AG10803 (cell line): ENCODE measurements at regions not wholly inside any gene's neighbourhood (a gene's known extent, or its start where the extent isn't known, plus 50 kb on each side); places are given as distances from the start of the nearest gene placed in this dataset.

Experiments
- DNase-seq: peaks from one replicate; pipeline ENCODE4 v3.0.0; 2010; ENCODE audit warnings: low read depth
- H3K4me3 ChIP-seq: 2 replicates; pipeline ENCODE4 v1.5.1; 2011; ENCODE audit warnings: mild to moderate bottlenecking, low read length, control low read depth
- TF ChIP-seq, protein P1 (sequence below): conservative IDR thresholded peaks from 2 replicates; pipeline ENCODE4 v1.5.1; 2011; ENCODE audit warnings: mild to moderate bottlenecking, low read length, control low read depth, inconsistent platforms

DNA sequence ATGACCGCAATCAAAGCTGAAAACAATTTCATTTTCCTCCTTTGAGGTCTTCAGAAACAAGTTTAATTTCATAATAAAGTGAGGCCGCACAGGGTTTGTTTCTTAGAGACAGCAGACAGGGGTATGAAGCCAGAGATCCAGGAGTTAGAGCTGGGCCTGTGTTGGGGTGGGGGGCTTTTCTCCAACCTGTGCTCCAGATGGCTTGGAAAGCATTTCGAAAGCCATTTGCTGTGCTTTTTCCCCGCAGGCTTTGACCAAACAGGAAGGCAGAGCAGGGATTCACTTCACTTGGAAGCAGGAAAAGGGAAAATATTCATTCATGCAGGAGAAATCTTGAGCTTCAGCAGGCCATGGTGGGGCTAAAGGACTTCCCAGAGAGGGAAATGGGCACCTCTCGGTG, 617.4 kb downstream of the SOX6 start:
- H3K4me3 ChIP-seq = no peak overlapping the region
- TF ChIP-seq, protein P1, sequence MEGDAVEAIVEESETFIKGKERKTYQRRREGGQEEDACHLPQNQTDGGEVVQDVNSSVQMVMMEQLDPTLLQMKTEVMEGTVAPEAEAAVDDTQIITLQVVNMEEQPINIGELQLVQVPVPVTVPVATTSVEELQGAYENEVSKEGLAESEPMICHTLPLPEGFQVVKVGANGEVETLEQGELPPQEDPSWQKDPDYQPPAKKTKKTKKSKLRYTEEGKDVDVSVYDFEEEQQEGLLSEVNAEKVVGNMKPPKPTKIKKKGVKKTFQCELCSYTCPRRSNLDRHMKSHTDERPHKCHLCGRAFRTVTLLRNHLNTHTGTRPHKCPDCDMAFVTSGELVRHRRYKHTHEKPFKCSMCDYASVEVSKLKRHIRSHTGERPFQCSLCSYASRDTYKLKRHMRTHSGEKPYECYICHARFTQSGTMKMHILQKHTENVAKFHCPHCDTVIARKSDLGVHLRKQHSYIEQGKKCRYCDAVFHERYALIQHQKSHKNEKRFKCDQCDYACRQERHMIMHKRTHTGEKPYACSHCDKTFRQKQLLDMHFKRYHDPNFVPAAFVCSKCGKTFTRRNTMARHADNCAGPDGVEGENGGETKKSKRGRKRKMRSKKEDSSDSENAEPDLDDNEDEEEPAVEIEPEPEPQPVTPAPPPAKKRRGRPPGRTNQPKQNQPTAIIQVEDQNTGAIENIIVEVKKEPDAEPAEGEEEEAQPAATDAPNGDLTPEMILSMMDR = no peak
- no peak for DNase-seq

DNA sequence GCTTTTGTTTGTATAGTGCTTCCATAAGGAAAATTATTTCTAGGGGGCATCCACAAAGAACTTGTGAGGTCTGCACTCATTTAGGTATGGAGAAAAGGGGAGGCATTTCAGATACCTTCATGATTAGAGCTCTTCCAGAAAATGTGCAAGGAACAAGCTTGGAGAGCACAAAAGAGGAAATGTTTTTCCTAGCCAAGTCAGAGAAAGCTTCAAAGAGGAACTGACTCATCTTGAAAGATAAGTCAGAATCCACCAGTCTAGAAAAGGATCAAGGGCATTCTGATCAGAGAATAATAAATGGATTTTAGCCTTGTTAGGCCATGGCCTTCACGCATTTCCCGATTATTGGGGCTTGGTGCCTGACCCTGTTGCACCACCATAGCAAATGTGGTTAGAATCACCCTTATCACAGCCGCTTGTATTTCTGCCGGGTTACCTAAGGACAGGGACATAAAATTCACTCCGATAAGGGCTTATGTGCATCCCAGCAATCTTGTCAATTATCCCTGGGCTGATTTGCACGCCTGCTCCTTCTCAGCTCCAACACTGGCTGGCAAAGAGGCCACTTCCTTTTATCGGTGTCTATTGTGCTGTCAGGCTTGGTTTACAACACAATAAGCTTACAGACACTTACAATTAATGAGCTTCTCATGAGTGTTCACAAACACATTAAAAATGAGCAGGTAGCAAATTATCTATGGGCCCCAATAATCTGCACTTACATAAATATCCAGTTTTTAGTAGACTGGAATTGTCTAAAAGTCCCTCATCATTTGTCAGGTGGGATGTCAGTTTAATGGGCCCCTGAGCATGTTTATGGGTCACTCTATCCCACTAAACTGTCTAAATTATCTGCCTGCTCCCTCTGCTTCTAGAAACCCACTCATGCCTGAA, 613.5 kb downstream of the SOX6 start:
- TF ChIP-seq, protein P1 = no peak
- DNase-seq = no peak
- H3K4me3 ChIP-seq = no peak overlapping the region

DNA sequence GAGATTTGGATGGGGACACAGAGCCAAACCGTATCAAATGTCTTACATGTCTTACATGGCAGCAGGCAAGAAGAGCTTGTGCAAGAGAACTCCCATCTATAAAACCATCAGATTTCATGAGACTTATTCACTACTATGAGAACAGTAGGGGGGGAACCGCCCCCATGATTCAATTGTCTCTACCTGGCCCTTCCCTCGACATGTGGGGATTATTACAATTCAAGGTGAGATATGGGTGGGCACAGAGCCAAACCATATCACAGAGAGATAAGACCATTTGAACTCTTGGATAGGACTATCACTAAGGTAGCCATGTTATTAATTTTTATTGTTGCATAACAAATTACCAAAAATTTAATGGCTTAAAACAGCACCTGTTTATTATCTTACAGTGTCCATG, 611.7 kb downstream of the SOX6 start:
- DNase-seq = no peak
- H3K4me3 ChIP-seq = no peak overlapping the region
- TF ChIP-seq, protein P1 = no peak

DNA sequence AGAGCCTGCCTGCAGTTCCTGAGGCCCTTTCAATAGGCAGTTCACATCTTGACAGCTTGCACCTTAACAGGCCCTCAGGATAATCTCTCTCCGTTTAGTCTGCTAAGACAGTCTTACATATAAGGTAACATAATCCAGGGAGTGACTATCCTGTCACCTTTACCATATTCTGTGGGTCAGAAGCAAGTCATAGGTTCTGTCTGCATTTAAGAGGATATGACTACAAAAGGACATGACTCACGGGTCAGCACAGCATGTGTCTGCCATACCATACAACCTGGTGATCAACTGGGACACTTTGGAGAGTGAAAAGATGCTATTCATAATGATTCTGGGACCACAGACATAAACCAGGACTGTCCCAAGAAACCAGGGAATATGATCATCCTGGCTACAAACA, 611.1 kb downstream of the SOX6 start:
- TF ChIP-seq, protein P1 = no peak
- DNase-seq = no peak
- no peak overlapping the region for H3K4me3 ChIP-seq

DNA sequence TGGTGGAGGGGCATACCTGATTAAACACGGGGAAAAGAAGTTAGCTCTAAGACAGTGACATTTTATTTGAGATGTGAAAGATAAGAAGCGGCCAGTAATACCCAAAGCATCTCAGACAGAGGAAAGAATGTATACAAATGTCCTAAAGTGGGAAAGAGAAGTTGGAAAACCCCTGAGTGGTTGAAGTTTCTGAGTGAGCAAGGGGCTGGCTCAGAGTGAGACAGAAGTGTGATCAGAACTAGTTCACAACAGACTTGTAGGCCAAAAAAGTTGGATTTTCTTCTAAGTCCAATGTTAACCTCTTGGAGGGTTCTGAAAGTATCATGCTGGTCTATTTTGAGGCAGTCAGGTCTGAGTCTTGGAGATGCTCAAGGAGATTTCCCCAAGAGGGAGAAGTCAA, 608.7 kb downstream of the SOX6 start:
- H3K4me3 ChIP-seq = no peak overlapping the region
- DNase-seq = no peak
- TF ChIP-seq, protein P1 = no peak

DNA sequence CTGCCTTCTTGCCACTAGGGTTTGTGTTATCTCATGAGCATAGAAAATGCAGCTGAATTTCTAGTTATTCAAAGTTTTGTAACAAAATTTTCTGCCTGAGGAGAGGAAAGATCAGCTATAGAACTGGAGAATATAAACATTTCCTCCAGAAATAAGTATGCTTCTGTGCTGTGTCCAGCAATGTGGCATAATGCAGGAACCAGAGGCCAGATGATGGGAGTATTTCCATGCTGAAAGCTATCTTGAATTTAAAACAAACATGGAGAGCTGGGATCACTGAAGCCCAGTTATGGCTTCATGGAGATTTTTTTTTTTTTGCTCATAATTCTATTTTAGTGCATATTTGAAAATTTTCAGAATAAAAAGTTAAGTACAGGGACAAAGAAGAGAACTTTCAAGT, 608.2 kb downstream of the SOX6 start:
- no peak overlapping the region for H3K4me3 ChIP-seq
- TF ChIP-seq, protein P1 = no peak
- no peak for DNase-seq

DNA sequence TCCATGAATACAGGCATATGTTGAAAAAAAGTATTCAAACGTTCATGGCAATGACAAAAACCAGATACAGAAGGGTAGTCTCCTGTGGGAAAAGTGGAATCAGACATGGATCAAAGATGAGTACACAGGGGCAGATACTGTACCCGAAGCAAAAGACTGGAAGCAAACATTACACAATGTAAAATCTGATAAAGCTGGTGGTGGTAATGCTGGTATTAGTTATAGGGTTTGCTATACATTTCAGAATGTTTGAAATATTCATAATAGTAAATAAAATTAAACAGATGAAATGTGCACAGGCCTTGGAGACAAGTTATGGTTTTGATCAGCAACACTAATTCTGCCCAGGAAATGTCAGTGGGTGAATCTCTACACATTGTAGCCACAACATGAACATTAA, 607.6 kb downstream of the SOX6 start:
- DNase-seq = no peak
- TF ChIP-seq, protein P1 = no peak
- no peak overlapping the region for H3K4me3 ChIP-seq
